H9 (cell line): ENCODE measurements at regions not wholly inside any gene's neighbourhood (a gene's known extent, or its start where the extent isn't known, plus 50 kb on each side); places are given as distances from the start of the nearest gene placed in this dataset.
"Not testable (repeated sequence)": the region's sequence is repeated elsewhere in the genome, so short reads cannot be mapped to it uniquely, and the experiment has no call there.

Source experiments
- DNase-seq: peaks from one replicate; pipeline ENCODE4 v3.0.0-alpha.2; 2017
- H2AFZ ChIP-seq: one replicate; pipeline ENCODE4 v1.6.1; 2013; ENCODE audit warnings: mild to moderate bottlenecking, low read length, control low read depth, moderate library complexity
- H2AK5ac ChIP-seq: 2 replicates; pipeline ENCODE4 v1.6.1; 2013; ENCODE audit warnings: low read length, control low read depth, mixed read lengths; ENCODE audit not compliant: insufficient read length
- H2BK120ac ChIP-seq: one replicate; pipeline ENCODE4 v1.6.1; 2013; ENCODE audit warnings: low read depth, mild to moderate bottlenecking, low read length, control low read depth, inconsistent platforms; ENCODE audit not compliant: poor library complexity, severe bottlenecking
- H2BK12ac ChIP-seq: 2 replicates; pipeline ENCODE4 v1.6.1; 2013; ENCODE audit warnings: low read length, control low read depth, mixed read lengths, low read depth; ENCODE audit not compliant: insufficient read length
- H2BK15ac ChIP-seq: 2 replicates; pipeline ENCODE4 v1.6.1; 2013; ENCODE audit warnings: low read depth, low read length, control low read depth
- H2BK20ac ChIP-seq: one replicate; pipeline ENCODE4 v1.6.1; 2013; ENCODE audit warnings: low read depth, mild to moderate bottlenecking, low read length, control low read depth, inconsistent platforms; ENCODE audit not compliant: poor library complexity, severe bottlenecking
- H2BK5ac ChIP-seq: 2 replicates; pipeline ENCODE4 v1.6.1; 2013; ENCODE audit warnings: low read length, control low read depth, mixed read lengths; ENCODE audit not compliant: insufficient read length
- H3K14ac ChIP-seq: 2 replicates; pipeline ENCODE4 v1.6.1; 2013; ENCODE audit warnings: low read length, control low read depth; ENCODE audit not compliant: insufficient read depth
- H3K18ac ChIP-seq: 2 replicates; pipeline ENCODE4 v1.6.1; 2013; ENCODE audit warnings: low read depth, mild to moderate bottlenecking, mixed read lengths, low read length, control low read depth; ENCODE audit not compliant: insufficient read length
- H3K23ac ChIP-seq: 2 replicates; pipeline ENCODE4 v1.6.1; 2013; ENCODE audit warnings: low read length, control low read depth, mixed read lengths, low read depth; ENCODE audit not compliant: insufficient read length
- H3K23me2 ChIP-seq: 2 replicates; pipeline ENCODE4 v1.6.1; 2013; ENCODE audit warnings: low read depth, mild to moderate bottlenecking, mixed read lengths, low read length, control low read depth; ENCODE audit not compliant: insufficient read length, poor library complexity, severe bottlenecking
- H3K27ac ChIP-seq: 2 replicates; pipeline ENCODE4 v1.5.1; 2013; ENCODE audit warnings: low read length, control low read depth, mixed read lengths, low read depth; ENCODE audit not compliant: insufficient read length
- H3K27me3 ChIP-seq: 2 replicates; pipeline ENCODE4 v1.6.1; 2013; ENCODE audit warnings: low read length, control low read depth, inconsistent platforms; ENCODE audit not compliant: insufficient read depth
- H3K4ac ChIP-seq: 2 replicates; pipeline ENCODE4 v1.6.1; 2013; ENCODE audit warnings: low read depth, mild to moderate bottlenecking, control low read depth, inconsistent platforms, low read length, moderate library complexity
- H3K4me1 ChIP-seq: 2 replicates; pipeline ENCODE4 v1.6.1; 2013; ENCODE audit warnings: low read length, control low read depth, inconsistent platforms; ENCODE audit not compliant: insufficient read depth
- H3K4me2 ChIP-seq: 2 replicates; pipeline ENCODE4 v1.6.1; 2013; ENCODE audit warnings: low read length, control low read depth, mixed read lengths; ENCODE audit not compliant: insufficient read length, insufficient read depth
- H3K56ac ChIP-seq: 2 replicates; pipeline ENCODE4 v1.6.1; 2013; ENCODE audit warnings: low read depth, mild to moderate bottlenecking, mixed read lengths, low read length, control low read depth; ENCODE audit not compliant: insufficient read length
- H3K79me1 ChIP-seq: 2 replicates; pipeline ENCODE4 v1.6.1; 2013; ENCODE audit warnings: low read depth, mild to moderate bottlenecking, moderate library complexity, low read length, control low read depth, inconsistent platforms; ENCODE audit not compliant: insufficient read depth, poor library complexity, severe bottlenecking
- H3K79me2 ChIP-seq: 2 replicates; pipeline ENCODE4 v1.6.1; 2013; ENCODE audit warnings: low read length, control low read depth, inconsistent platforms; ENCODE audit not compliant: insufficient read depth
- H3K9ac ChIP-seq: 2 replicates; pipeline ENCODE4 v1.6.1; 2013; ENCODE audit warnings: low read length, control low read depth, mixed read lengths; ENCODE audit not compliant: insufficient read length; ENCODE audit errors: extremely low read depth
- H3K9me3 ChIP-seq: one replicate; pipeline ENCODE4 v1.6.1; 2013; ENCODE audit warnings: low read depth, low read length, inconsistent platforms; ENCODE audit not compliant: control insufficient read depth
- H3T11ph ChIP-seq: one replicate; pipeline ENCODE4 v1.6.1; 2013; ENCODE audit warnings: mild to moderate bottlenecking, low read length, control low read depth, inconsistent platforms
- H4K20me1 ChIP-seq: one replicate; pipeline ENCODE4 v1.6.1; 2013; ENCODE audit not compliant: control insufficient read depth, insufficient read length, insufficient read depth
- H4K5ac ChIP-seq: 2 replicates; pipeline ENCODE4 v1.6.1; 2013; ENCODE audit warnings: low read depth, mild to moderate bottlenecking, mixed read lengths, low read length, control low read depth; ENCODE audit not compliant: insufficient read length
- H4K8ac ChIP-seq: replicated peaks from 2 replicates; pipeline ENCODE4 v1.6.1; 2013; ENCODE audit warnings: low read length, control low read depth, mixed read lengths, low read depth; ENCODE audit not compliant: insufficient read length
- H4K91ac ChIP-seq: 2 replicates; pipeline ENCODE4 v1.6.1; 2013; ENCODE audit warnings: low read depth, mild to moderate bottlenecking, moderate library complexity, mixed read lengths, low read length, control low read depth; ENCODE audit not compliant: insufficient read length
- H3K27ac Mint-ChIP-seq, 3 experiments: 2 replicates in 2 of 3; 3 replicates in 1 of 3; pipeline ENCODE4 v1.8.0; 2020 to 2021; ENCODE audit warnings: mixed read lengths in 3 of 3, mild to moderate bottlenecking in 1 of 3, moderate library complexity in 1 of 3
- H3K27me3 Mint-ChIP-seq: 2 replicates; pipeline ENCODE4 v1.8.0; 2021; ENCODE audit warnings: low read depth, mild to moderate bottlenecking, moderate library complexity, mixed read lengths
- H3K36me3 Mint-ChIP-seq, 3 experiments: 2 replicates in 2 of 3; 3 replicates in 1 of 3; pipeline ENCODE4 v1.8.0; 2020 to 2021; ENCODE audit warnings: low read depth in 3 of 3, mixed read lengths in 3 of 3; ENCODE audit not compliant: insufficient read depth in 1 of 3
- H3K4me1 Mint-ChIP-seq, 2 experiments: 2 replicates each; pipeline ENCODE4 v1.8.0; 2020; ENCODE audit warnings: mixed read lengths in 2 of 2
- H3K4me3 Mint-ChIP-seq, 2 experiments: 2 replicates in 1 of 2; 3 replicates in 1 of 2; pipeline ENCODE4 v1.8.0; 2020 to 2021; ENCODE audit warnings: mild to moderate bottlenecking in 2 of 2, mixed read lengths in 2 of 2, moderate library complexity in 1 of 2
- H3K9me3 Mint-ChIP-seq, 2 experiments: 2 replicates in 1 of 2; 3 replicates in 1 of 2; pipeline ENCODE4 v1.8.0; 2020; ENCODE audit warnings: mild to moderate bottlenecking in 2 of 2, mixed read lengths in 2 of 2, moderate library complexity in 1 of 2
- WGBS: extraction: QIAGEN DNeasy Blood & Tissue Kit; methylation state at CpG from one replicate; pipeline ENCODE4 v1.1.7; 2013; ENCODE audit warnings: missing lambda C conversion rate, low lambda C conversion rate, mixed read lengths; ENCODE audit not compliant: insufficient read length; ENCODE audit errors: extremely low coverage; 5-methylcytosine and 5-hydroxymethylcytosine counted together

GRCh38 chr9:43139349-43139748, 955.9 kb downstream of the SPATA31A6 start:
- not testable (repeated sequence) for H3K79me1 ChIP-seq, H2BK120ac ChIP-seq, H3T11ph ChIP-seq, H3K36me3 Mint-ChIP-seq, H2AK5ac ChIP-seq, H3K27me3 ChIP-seq, H3K4me3 Mint-ChIP-seq, H2AFZ ChIP-seq, DNase-seq, H4K5ac ChIP-seq, H3K27ac ChIP-seq, H3K4ac ChIP-seq, H3K4me2 ChIP-seq, H3K18ac ChIP-seq, H2BK20ac ChIP-seq, H3K79me2 ChIP-seq, H3K23me2 ChIP-seq, H3K14ac ChIP-seq, H3K4me1 ChIP-seq, H3K56ac ChIP-seq, H2BK12ac ChIP-seq, H3K23ac ChIP-seq, H2BK15ac ChIP-seq, H3K4me1 Mint-ChIP-seq, H4K8ac ChIP-seq, H4K20me1 ChIP-seq, H3K27ac Mint-ChIP-seq, H2BK5ac ChIP-seq, H4K91ac ChIP-seq, H3K9me3 ChIP-seq, H3K9ac ChIP-seq
- H3K27me3 Mint-ChIP-seq = peaks cover 29% of the 10 kb centered on the region
- peaks cover 15 to 22% of the 10 kb centered on the region in 2 experiments for H3K9me3 Mint-ChIP-seq
- no CpG with 5 or more reads among the region's 5 CpGs for WGBS

GRCh38 chr9:43139878-43140608, 956.6 kb downstream of the SPATA31A6 start:
- not testable (repeated sequence) for H3K79me2 ChIP-seq, H3K4me3 Mint-ChIP-seq, H3K23me2 ChIP-seq, H3K18ac ChIP-seq, H3K9me3 ChIP-seq, H3K4me2 ChIP-seq, H2BK12ac ChIP-seq, H3K4ac ChIP-seq, H3K9ac ChIP-seq, H3K27me3 ChIP-seq, H2BK15ac ChIP-seq, H3K79me1 ChIP-seq, DNase-seq, H4K20me1 ChIP-seq, H3T11ph ChIP-seq, H2AK5ac ChIP-seq, H3K4me1 ChIP-seq, H4K8ac ChIP-seq, H3K27ac ChIP-seq, H2AFZ ChIP-seq, H3K36me3 Mint-ChIP-seq, H3K14ac ChIP-seq, H2BK5ac ChIP-seq, H3K27ac Mint-ChIP-seq, H3K23ac ChIP-seq, H4K5ac ChIP-seq, H3K4me1 Mint-ChIP-seq, H2BK20ac ChIP-seq, H3K56ac ChIP-seq, H4K91ac ChIP-seq, H2BK120ac ChIP-seq
- WGBS = no CpG with 5 or more reads among the region's 8 CpGs
- peaks cover 15 to 22% of the 10 kb centered on the region in 2 experiments for H3K9me3 Mint-ChIP-seq
- peaks cover 33% of the 10 kb centered on the region for H3K27me3 Mint-ChIP-seq
